B cell (primary cell): ENCODE measurements at regions not wholly inside any gene's neighbourhood (a gene's known extent, or its start where the extent isn't known, plus 50 kb on each side); places are given as distances from the start of the nearest gene placed in this dataset.

Experiments used
- EZH2 ChIP-seq: IDR thresholded peaks from 2 replicates; pipeline ENCODE4 v1.6.1; 2012; ENCODE audit warnings: borderline replicate concordance, low read depth, mild to moderate bottlenecking, moderate library complexity, low read length; ENCODE audit not compliant: insufficient read depth, poor library complexity, severe bottlenecking
- TF ChIP-seq, protein P1 (sequence below): fragments of 200-600 bp; IDR thresholded peaks from one replicate; pipeline ENCODE4 v1.8.0; 2022; ENCODE audit warnings: antibody characterized with exemption, mild to moderate bottlenecking

DNA sequence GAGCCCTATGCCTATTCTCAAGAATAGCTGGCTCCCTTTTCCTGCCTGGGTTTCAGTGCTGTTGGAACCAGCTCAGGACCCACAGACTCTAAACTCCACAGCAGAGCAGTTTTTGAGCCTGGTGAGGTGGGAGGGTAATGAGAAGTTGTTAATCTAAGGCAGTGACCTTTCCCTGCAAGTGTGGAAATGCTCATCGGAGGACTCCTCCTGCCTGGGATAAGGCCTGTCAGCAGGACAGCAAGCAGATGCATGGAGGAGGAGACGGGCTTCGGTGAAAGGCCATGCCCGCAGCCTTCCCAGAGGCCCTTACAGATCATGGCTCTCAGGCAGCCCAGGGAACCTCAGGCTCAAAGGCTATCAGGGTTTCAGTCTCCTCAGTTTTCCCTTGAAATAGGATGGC is 70.0 kb upstream of the SHISA3 start:
- TF ChIP-seq, protein P1, sequence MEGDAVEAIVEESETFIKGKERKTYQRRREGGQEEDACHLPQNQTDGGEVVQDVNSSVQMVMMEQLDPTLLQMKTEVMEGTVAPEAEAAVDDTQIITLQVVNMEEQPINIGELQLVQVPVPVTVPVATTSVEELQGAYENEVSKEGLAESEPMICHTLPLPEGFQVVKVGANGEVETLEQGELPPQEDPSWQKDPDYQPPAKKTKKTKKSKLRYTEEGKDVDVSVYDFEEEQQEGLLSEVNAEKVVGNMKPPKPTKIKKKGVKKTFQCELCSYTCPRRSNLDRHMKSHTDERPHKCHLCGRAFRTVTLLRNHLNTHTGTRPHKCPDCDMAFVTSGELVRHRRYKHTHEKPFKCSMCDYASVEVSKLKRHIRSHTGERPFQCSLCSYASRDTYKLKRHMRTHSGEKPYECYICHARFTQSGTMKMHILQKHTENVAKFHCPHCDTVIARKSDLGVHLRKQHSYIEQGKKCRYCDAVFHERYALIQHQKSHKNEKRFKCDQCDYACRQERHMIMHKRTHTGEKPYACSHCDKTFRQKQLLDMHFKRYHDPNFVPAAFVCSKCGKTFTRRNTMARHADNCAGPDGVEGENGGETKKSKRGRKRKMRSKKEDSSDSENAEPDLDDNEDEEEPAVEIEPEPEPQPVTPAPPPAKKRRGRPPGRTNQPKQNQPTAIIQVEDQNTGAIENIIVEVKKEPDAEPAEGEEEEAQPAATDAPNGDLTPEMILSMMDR, result no peak
- TF ChIP-seq EZH2, result no peak
